ENCODE measurements at regions not wholly inside any gene's neighbourhood (a gene's known extent, or its start where the extent isn't known, plus 50 kb on each side); places are given as distances from the start of the nearest gene placed in this dataset.

DNA sequence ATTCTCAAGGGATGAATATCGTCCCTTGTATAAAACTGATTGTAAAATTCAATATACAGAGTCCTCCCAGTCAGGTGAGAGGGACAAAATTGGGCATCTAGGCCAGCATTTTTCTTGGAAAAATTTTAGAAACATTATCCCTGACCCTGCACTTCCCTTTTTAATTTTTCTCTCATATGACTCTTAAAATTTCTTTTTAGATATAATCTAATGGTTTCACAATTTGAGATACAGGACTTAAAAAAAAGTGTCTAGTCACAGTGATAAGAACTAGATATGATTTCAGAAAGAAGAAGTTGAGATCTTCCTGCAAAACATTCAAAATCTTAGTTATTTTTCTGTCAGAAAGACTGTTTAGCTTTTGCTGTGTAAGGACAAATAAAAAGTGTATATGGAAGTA lies 270.8 kb upstream of the PPFIA2 start:
- no peak for DNase-seq

DNA sequence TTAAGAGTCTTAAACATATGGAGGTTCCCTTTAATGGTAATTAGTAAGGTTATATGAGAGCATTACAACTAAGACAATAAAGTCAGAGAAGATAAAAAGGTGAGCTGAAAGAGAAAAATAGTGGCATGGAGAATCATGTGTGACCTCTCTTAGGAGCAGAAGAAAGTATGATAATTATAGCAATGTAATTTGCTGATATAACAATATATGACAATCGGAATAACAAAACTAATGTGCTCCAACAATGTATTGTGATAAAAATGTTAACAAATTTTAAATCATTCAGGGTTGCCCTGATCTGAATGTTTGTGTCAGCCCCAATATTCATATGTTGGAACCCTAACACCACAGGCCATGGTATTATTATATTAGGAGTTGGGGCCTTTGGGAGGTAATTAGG lies 269.6 kb upstream of the PPFIA2 start:
- no peak for DNase-seq

DNA sequence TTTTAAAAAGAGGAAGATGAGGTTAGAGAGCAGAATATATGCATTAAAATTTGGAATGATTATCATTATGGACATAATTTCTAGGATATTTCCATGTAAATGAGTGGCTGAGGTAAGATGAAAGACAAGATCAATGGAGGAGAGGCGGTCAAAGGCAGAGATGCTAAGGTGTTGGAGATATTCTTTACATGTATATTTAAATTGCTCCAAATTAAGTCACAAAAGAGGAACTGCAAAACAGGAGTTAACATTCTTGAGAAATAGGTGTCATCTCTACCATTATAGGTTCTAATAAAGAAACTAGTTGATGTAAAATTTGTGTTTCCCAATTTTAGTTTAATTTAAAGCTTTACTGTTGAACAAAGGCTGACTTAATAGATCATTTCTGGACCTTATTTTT lies 268.5 kb upstream of the PPFIA2 start:
- no peak for DNase-seq

DNA sequence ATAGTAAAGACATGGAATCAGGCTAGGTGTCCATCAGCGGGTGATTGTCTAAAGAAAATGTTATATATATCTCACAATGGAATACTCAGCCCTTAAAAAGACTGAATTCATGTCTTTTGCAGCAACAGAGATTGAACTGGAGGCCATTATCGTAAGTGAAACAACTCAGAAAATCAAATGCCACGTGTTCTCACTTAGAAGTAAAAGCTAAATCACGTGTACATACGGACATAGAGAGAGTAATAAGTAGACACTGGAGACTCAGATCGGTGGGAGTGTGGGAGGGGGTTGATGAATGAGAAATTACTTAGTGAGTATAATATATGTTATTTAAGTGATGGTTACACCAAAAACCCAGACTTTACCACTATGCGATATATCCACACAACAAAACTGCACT lies 266.3 kb upstream of the PPFIA2 start:
- no peak for DNase-seq

DNA sequence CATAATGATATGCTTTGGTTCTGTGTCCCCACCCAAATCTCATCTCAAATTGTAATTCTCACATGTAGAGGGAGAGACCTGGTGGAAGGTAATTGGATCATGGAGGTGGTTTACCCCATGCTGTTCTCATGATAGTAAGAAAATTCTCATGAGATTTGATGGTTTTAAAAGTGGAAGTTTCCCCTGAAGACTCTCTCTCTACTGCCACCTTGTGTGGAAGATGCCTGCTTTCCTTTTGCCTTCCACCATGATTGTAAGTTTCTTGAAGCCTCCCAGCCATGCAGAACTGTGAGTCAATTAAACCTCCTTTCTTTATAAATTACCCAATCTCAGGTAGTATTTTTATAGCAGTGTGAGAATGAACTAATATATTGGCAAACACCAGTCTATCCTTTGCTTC lies 260.4 kb upstream of the PPFIA2 start:
- DNase-seq = no peak

DNA sequence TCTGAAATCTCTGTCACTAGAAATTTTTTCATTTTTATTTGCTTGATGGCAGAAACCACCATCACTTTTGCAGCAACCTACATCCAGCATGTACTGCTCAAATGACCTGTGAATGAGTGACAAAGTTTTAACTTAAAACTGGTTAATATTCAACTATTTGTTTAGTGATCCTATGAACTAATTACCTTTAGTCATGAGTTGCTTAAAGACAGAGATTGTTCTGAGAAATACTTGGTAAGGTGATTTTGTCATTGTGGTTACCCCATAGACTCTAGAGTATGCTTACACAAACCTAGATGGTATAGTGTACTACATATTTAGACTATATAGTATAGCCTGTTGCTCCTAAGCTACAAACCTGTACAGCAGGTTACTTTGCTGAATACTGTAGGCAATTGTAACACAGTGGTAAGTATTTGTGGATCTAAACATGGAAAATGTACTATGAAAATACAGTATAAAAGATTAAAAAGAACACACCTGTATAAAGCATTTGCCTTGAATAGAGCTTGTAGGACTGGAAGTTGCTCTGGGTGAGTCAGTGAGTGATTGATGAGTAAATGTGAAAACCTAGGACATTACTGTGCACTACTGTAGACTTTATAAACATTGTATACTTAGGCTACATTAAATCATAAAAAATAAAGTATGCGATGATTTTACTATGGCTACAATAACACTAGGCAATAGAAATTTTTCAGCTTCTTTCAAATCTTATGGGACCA lies 256.6 kb upstream of the PPFIA2 start:
- DNase-seq = no peak

DNA sequence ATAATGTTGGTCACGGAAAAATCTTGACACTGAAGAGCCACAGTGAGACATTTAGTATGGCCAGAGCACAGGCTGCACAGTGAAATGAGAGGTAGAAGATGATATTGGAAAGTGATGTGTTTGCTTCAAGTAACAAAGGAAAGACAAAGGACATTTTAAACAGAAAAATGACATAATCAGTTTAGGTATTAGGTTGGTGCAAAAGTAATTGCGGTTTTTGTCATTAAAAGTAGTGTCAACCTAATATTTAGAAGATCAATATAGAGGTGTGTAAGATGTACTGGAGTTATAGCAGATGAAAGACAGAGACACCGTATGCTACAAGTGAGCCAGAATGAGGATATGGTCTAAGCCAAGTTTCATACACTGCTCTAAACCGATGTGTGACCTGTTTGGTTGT lies 253.0 kb upstream of the PPFIA2 start:
- no peak for DNase-seq

DNA sequence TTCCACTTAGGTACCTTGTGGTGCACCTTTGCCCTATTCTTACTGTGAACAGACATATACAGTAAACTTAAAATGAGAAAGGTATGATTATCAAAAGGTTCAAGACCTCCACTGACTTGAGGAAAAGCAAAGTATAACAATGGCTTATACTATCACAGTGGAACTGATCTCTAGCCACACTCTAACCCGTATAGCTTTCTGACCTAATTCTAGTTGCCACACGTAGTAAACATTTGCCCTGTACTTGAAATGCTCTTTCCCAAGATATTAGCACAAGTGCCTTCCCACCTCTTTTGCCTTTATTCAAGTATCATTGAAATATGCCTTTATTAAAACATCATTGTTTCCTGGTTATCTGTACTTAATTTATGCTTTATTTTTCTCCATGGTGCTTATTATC lies 250.4 kb upstream of the PPFIA2 start:
- no peak for DNase-seq

DNA sequence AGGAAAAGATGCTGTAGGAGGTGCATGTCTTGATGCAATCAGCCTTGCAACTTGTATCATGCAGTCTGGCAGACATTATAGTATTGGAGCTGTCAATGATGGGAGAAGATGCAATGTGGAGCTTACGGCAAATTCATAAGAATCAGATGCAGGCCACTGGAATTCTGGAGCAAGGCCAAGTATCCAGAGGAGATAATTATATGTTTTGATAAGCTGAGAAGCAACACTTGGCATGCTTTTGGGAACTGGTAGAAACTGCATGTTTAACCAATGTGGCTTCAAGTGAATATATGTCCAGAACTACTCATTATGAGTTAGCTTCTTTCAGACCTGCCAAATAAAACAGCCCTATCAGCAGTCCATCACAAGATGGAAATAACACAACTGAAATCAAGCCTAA lies 249.1 kb upstream of the PPFIA2 start:
- DNase-seq = no peak

DNA sequence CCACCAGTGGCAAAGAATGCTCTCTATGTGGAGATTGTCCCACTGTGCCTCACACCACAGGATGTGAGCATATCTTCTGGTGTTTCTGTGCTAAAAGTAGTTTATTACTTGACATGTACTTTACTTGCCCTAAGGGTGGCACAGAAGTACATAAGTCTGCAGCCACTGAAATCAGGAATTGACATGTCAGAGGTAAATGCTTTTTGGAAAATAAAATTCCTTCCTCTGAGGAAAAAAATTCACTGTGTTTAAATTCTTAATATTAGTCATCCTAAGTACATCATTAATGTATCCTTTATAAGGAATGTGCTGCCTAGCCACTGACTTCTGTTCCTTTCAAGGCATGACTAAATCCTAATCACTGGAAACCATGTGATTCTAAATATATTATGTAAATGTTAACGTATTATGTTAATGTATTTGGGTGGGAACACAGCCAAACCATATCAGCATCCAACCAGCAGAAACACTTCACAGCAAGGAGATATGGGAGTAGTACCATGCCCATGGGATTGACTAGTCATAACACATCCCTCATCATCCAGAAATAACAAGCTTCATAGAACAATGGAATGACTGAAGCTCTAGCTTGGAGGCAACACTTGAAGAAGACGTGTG lies 239.7 kb upstream of the PPFIA2 start:
- DNase-seq = no peak

DNA sequence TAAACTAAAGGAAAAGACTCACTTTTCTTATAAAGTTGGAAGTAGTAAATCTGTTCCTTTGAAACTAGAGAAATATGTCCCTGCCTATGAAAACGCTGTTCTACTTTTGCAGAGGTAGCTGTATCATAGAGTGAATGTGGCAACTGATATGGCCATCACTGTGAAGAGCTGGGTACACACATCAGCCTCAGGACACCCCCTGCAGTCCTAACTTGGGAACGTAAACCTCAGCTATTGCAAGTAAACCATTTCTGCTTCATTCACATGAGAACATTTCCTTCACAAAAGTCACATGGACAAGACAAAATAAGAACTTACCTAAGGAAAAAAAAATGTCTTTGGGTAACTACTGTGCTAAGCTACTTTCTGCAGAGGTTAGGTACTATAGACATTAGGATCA lies 233.3 kb upstream of the PPFIA2 start:
- DNase-seq = no peak

DNA sequence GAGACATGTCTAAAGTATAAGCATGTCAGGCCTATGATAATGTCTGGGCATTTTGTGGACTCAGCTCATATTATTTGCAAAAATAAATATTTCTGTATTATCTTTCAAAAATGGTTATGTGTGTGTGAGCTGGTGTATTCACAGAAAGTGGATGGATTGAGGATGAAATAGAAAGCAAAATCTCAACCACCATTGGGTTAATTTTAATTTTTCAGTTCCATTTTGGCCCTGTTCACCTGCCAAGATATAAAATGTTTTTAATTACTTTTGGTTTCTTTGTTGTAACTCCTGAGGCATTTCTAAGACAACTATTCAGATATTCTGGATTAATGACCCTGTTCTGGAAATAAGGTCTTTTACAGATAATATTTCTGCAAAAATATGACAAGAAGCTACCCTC lies 232.7 kb upstream of the PPFIA2 start:
- DNase-seq = no peak

DNA sequence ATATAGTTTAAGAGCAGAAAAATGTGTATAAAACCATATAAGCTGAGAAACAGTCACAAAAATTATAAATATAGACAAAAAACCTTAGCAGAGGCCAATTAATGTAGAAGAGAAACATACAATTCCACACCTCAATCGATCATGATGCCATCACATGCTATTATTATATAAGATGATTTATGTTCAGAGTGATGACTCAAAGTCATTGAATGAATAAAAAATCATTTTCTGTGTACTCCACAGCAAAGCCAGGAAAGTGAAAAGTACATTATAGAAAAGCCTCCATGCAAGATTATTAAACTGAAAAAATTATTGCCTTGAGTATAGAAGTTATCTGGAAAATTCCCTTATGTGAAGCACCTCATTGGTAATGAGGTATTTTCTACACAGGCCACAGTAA lies 229.2 kb upstream of the PPFIA2 start:
- no peak for DNase-seq

DNA sequence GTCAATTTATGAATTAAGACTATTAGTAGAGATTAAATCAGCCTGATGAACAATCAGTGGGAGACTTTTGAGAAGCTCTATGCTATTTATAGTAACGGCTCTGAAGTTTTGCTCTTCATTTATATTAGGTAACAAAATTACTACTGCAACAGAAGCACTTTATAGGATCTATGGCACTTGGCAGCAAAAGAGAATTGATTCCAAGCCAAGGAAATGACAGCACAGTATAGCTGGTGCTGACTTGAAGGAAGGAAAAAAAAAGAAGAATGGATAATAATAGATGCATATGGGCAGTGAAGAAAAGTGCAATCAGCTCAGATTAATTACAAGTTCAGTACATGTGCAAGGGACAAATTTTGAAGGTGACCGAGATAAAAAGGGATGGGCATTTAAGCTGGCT lies 228.2 kb upstream of the PPFIA2 start:
- DNase-seq = no peak

DNA sequence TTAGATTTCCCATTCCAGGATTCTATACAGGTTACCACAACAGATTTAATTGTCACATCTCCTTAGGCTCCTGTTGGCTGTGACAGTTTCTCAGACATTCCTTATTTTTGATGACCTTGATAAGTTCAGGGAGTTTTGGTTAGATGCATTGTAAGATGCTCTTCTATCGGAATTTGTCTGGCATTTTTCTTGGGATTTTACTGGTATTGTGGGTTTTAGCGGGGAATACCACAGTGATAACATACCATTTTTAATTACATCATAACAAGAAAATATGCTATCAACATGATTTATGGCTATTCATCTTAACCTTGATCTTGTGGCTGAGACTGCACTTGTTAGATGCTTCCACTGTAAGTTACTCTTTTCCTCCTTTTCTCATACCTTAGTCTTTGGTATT lies 217.5 kb upstream of the PPFIA2 start:
- DNase-seq = no peak

DNA sequence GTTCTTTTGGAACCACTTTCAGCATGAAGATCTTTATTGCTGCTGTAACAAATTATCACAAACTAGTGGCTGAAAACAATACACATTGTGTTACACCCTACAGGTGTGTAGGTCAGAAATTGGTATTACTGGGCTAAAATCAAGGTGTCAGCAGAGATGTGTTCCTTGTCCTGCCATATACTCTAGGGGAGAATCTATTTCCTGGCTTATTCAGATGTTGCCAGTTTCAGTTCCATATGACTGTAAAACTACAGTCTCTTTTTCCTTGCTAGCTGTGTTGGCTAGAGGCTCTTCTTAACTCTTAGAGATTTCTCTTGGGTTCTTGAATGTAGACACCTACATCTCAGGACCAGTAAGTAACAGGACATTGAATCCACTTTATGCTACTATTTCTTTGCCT lies 215.6 kb upstream of the PPFIA2 start:
- no peak for DNase-seq

DNA sequence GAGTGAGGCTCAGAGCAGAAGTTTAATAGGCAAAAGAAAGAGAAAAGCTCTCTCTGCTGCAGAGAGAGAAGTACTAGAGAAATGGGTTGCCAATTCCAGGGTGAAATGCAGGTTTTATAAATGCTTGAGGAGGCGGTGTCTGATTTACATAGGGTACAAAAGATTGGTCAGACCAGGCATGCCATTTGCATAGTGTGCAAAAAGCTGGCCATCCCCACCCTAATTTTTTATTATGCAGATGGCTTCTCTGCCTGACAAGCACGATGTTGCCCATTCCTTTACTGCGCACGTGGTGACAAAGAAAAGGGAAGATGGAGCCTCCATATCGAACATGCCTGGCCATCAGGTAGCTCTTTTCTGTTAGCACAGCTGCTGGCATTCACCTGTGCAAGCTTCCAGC lies 209.3 kb upstream of the PPFIA2 start:
- DNase-seq = no peak

DNA sequence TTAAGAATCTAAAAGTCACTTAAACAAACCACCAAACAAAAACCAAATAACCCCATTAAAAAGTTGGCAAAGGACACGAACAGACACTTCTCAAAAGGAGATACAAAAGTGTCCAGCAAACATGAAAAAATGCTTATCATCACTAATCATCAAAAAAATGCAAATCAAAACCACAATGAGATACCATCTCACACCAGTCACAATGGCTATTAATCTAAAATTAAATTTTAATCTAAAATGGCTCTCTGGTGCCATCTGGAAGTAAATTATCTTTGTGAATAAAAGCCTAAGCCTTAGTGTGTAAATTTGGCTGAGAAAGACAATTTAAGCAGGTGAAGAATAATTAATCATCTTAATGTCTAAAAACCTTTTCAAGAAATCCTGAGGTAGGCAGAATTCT lies 204.5 kb upstream of the PPFIA2 start:
- no peak for DNase-seq

DNA sequence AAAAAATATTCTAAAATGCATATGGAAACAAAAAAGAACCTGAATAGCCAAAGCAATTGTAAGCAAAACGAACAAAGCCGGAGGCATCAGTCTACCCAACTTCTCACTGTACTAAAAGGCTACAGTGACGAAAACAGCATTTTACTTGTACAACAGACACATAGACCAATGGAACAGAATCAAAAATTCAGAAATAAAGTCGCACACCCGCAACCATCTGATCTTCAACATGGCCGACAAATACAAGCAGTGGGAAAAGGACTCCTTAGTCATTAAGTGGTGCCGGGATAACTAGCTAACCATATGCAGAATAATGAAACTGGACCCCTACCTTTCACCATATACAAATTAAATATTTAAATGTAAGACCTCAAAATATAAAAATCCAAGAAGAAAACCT lies 203.9 kb upstream of the PPFIA2 start:
- no peak for DNase-seq

DNA sequence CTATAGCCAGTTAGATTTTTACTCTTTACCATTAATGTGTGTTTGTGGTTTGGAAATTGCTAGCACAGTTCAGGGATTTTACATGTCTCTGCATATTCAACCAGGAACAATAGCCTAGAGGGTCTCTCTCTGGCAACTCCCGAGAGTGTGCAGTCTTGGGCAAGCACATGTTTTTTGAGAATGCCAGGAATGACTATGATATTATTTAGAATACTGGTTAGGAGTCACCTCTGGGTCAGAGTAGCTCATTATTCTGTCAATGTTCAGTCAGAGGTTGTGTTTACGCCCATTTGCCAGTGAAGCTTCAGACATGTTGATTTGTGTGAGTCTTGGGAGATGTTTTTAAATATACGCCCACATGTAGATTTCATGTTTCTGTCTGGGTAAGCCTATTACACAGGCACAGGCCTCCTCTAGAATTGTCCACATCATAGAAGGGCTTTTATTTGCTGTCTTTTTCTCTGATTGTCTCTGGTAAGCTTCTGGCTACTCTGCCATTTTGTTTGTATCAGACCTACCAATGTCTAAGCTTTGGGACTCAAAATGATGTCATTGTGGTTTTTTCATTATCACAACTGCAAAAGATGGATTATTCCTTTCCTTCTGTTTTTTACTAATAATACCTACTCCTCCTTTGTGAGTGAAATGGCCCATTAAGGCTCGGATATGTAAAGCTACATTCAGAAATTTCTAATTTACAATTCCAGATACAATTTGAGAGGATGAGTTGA lies 203.1 kb upstream of the PPFIA2 start:
- no peak for DNase-seq

DNA sequence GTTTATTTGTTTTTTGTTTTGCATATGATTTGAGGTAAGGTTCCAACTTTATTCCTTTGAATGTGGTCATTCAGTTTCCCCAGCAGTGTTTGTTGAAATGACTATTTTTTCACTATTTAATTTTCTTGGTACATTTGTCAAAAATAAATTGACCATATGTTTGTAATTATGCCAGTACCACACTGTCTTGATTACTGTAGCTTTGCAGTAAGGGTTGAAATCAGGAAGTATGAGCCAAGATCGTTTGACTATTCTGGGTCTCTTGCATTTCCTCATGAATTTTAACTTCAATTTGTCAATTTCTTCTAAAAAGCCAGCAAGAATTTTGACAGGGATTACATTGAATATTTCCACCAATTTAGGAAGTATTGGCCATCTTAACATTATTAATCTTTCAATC lies 199.3 kb upstream of the PPFIA2 start:
- no peak for DNase-seq

DNA sequence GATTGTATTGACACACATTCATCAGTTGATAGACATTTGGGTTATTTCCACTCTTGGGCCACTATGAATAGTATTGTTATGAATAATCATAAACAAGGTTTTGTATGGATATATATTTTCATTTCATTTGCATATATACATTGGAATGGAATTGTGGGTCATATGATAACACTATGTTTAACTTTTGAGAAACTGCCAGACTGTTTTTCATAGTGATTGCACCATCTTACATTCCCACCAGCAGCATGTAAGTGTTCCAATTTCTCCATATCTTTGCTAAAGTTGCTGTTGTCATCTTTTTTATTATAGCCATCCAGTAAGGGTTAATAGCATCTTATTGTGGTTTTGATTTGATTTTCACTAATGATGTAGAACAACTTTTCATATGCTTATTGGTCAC lies 198.5 kb upstream of the PPFIA2 start:
- no peak for DNase-seq

DNA sequence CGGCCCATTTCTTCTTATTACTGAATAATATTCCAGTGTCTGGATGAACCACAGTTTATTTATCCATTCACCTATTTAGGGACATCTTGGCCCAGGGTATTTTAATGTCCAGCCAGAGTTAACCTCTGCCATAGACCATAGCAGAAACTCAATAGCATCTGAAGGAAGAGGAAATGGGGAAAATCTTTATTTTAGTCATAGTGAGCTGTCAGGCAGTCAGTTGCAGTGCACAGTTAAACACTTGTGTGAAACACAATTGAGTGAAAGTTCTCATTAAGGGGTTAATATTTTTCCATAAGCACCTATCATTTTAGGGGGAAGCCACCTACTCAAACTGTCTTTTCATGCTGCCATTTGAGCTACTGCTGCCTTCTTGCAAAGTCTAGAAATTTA lies 197.3 kb upstream of the PPFIA2 start:
- DNase-seq = no peak

DNA sequence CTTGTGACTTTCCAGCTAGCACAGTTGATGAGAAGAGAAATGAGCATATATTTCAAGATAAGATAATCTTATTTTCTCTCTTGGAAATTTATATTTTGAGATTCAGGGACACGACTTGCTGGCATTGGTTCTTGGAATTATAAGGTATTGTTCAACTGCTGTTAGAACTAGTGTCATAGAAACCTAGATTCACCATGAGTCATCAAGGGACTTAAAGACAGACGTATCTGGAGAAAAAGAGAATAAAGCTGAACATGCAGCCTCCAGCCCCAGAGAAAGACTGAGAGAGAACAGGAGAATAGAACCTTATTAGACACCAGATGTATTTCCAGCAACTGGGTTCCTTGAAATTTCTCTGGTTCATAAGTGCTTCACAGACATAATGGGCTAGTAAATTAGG lies 194.4 kb upstream of the PPFIA2 start:
- no peak for DNase-seq

DNA sequence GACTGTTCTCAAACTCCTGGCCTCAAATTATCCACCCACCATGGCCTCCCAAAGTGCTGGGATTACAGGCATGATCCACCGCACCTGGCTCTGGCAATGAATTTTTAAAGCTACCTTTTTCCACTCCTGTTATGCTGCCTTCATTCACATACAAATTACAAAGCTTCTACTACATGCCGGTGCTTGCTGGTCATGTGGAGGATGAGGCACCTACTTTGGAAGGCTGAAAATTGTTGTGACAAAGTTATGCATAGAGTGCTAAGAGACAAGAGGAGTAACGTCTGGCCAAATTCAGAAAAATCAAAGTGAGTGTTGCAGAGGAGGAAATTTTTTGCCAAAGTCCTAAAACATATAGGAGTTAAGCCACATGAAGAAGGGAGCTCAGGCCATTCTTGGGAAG lies 191.7 kb upstream of the PPFIA2 start:
- no peak for DNase-seq
